Bronchial epithelial cell (primary cell): ENCODE measurements at regions not wholly inside any gene's neighbourhood (a gene's known extent, or its start where the extent isn't known, plus 50 kb on each side); places are given as distances from the start of the nearest gene placed in this dataset.

Experiments
- DNase-seq: peaks from one replicate; pipeline ENCODE4 v3.0.0-alpha.2; 2010; ENCODE audit warnings: low read depth
- FAIRE-seq: peaks from 2 replicates; lab custom pipeline; 2011; peaks lifted over from hg19 to GRCh38; lab: Jason Lieb, UNC
- H3K27me3 ChIP-seq: 2 replicates; pipeline ENCODE4 v1.5.1; 2011; ENCODE audit warnings: low read length; ENCODE audit not compliant: control insufficient read depth, insufficient read depth
- H3K36me3 ChIP-seq: 2 replicates; pipeline ENCODE4 v1.5.1; 2011; ENCODE audit warnings: low read length; ENCODE audit not compliant: control insufficient read depth, insufficient read depth
- H3K4me3 ChIP-seq: 2 replicates; pipeline ENCODE4 v1.5.1; 2011; ENCODE audit warnings: mild to moderate bottlenecking, low read depth, low read length, control low read depth
- CTCF ChIP-seq: IDR thresholded peaks from 2 replicates; pipeline ENCODE4 v1.5.1; 2011; ENCODE audit warnings: mild to moderate bottlenecking, moderate library complexity, low read length, control low read depth, inconsistent platforms; ENCODE audit not compliant: insufficient read depth, severe bottlenecking

- no peak for FAIRE-seq
- DNase-seq = no peak
- Histone ChIP-seq H3K36me3 (no peaks in the 10 kb centered on the region), H3K4me3 (no peak overlapping the region), H3K27me3 (no peaks in the 10 kb centered on the region)
- no peak for TF ChIP-seq CTCF
Observed at GRCh38 chr18:45284851-45285250, 330.4 kb upstream of the SLC14A2 start.

GRCh38 chr18:45285251-45285650 lies 330.0 kb upstream of the SLC14A2 start:
- no peak for FAIRE-seq

GRCh38 chr18:45286431-45286830 lies 328.8 kb upstream of the SLC14A2 start:
- no peak for DNase-seq
- Histone ChIP-seq H3K36me3 (no peaks in the 10 kb centered on the region), H3K27me3 (no peaks in the 10 kb centered on the region), H3K4me3 (no peak overlapping the region)
- no peak for FAIRE-seq
- TF ChIP-seq CTCF = no peak

More at GRCh38 chr18:45285251-45285650, 330.0 kb upstream of the SLC14A2 start:
- TF ChIP-seq CTCF = no peak
- DNase-seq = no peak
- Histone ChIP-seq H3K36me3 (no peaks in the 10 kb centered on the region), H3K4me3 (no peak overlapping the region), H3K27me3 (no peaks in the 10 kb centered on the region)

- Histone ChIP-seq H3K36me3 (no peaks in the 10 kb centered on the region), H3K27me3 (no peaks in the 10 kb centered on the region), H3K4me3 (no peak overlapping the region)
- DNase-seq (no peak), FAIRE-seq (no peak)
- no peak for TF ChIP-seq CTCF
Observed at GRCh38 chr18:45287531-45287930, 327.7 kb upstream of the SLC14A2 start.

GRCh38 chr18:45290364-45290763 lies 324.9 kb upstream of the SLC14A2 start:
- no peaks in the 10 kb centered on the region for H3K27me3 ChIP-seq
- TF ChIP-seq CTCF = no peak
- H3K4me3 ChIP-seq = no peak overlapping the region
- no peak for DNase-seq
- no peak for FAIRE-seq
- H3K36me3 ChIP-seq = no peaks in the 10 kb centered on the region
